GM23338 (cell line): ENCODE measurements at regions not wholly inside any gene's neighbourhood (a gene's known extent, or its start where the extent isn't known, plus 50 kb on each side); places are given as distances from the start of the nearest gene placed in this dataset.
A peak's percentile ranks its signal among the peaks of the same experiment; 100 is the strongest.

ENCODE experiments used
- ATAC-seq: fragments of 200-7000 bp; cut with Tn5 transposase; 3 replicates; pipeline ENCODE4 v1.9.1; 2020
- DNase-seq: peaks from one replicate; pipeline ENCODE4 v3.0.0-alpha.2; 2015; ENCODE audit warnings: low spot score
- H2AFZ ChIP-seq: fragments of 200-600 bp; sonication (generic); 2 replicates; pipeline ENCODE4 v1.8.0; 2016; ENCODE audit warnings: antibody characterized with exemption, mild to moderate bottlenecking, moderate library complexity
- H3F3A ChIP-seq: fragments of 200-600 bp; sonication (generic); replicated peaks from 2 replicates; pipeline ENCODE4 v1.8.0; 2017; ENCODE audit warnings: antibody characterized with exemption, mixed run types, low read depth
- H3K27ac ChIP-seq: fragments of 200-600 bp; sonication (generic); 2 replicates; pipeline ENCODE4 v1.6.1; 2016; ENCODE audit warnings: low read depth
- H3K27me3 ChIP-seq: fragments of 200-600 bp; sonication (generic); 2 replicates; pipeline ENCODE4 v1.8.0; 2016; ENCODE audit warnings: mild to moderate bottlenecking, mixed run types, moderate library complexity; ENCODE audit not compliant: insufficient read depth
- H3K36me3 ChIP-seq: fragments of 200-600 bp; sonication (generic); 2 replicates; pipeline ENCODE4 v1.8.0; 2016; ENCODE audit warnings: mild to moderate bottlenecking; ENCODE audit not compliant: insufficient read depth
- H3K4me1 ChIP-seq: fragments of 200-600 bp; sonication (generic); 2 replicates; pipeline ENCODE4 v1.8.0; 2016; ENCODE audit warnings: mild to moderate bottlenecking, moderate library complexity; ENCODE audit not compliant: insufficient read depth
- H3K4me2 ChIP-seq: fragments of 200-600 bp; sonication (generic); 2 replicates; pipeline ENCODE4 v1.7.1; 2017; ENCODE audit warnings: mixed run types
- H3K4me3 ChIP-seq: fragments of 200-600 bp; sonication (generic); 2 replicates; pipeline ENCODE4 v1.6.1; 2016; ENCODE audit warnings: mixed run types
- H3K79me2 ChIP-seq: fragments of 200-600 bp; sonication (generic); replicated peaks from 2 replicates; pipeline ENCODE4 v1.8.0; 2017; ENCODE audit warnings: mild to moderate bottlenecking; ENCODE audit not compliant: insufficient read depth
- H3K9me2 ChIP-seq: fragments of 200-600 bp; sonication (generic); 2 replicates; pipeline ENCODE4 v1.8.0; 2017; ENCODE audit not compliant: insufficient read depth
- H4K20me1 ChIP-seq: fragments of 200-600 bp; sonication (generic); replicated peaks from 2 replicates; pipeline ENCODE4 v1.8.0; 2017; ENCODE audit warnings: mild to moderate bottlenecking; ENCODE audit not compliant: insufficient read depth
- H3K27ac Mint-ChIP-seq: 2 replicates; pipeline ENCODE4 v1.8.0; 2020; ENCODE audit warnings: inconsistent platforms, mild to moderate bottlenecking, moderate library complexity, mixed read lengths
- H3K27me3 Mint-ChIP-seq: 3 replicates; pipeline ENCODE4 v1.8.0; 2022; ENCODE audit warnings: low read depth, mild to moderate bottlenecking, moderate library complexity, mixed read lengths, inconsistent platforms; ENCODE audit not compliant: insufficient read depth, poor library complexity
- H3K36me3 Mint-ChIP-seq: 3 replicates; pipeline ENCODE4 v1.8.0; 2021; ENCODE audit warnings: low read depth, mild to moderate bottlenecking, inconsistent platforms, moderate library complexity, mixed read lengths
- H3K4me1 Mint-ChIP-seq: 3 replicates; pipeline ENCODE4 v1.8.0; 2020; ENCODE audit warnings: mild to moderate bottlenecking, inconsistent platforms, mixed read lengths
- H3K4me3 Mint-ChIP-seq: 3 replicates; pipeline ENCODE4 v1.8.0; 2021; ENCODE audit warnings: moderate library complexity, mild to moderate bottlenecking, inconsistent platforms, mixed read lengths
- H3K9me3 Mint-ChIP-seq: 3 replicates; pipeline ENCODE4 v1.8.0; 2020; ENCODE audit warnings: moderate library complexity, mild to moderate bottlenecking, inconsistent platforms, mixed read lengths
- CTCF ChIP-seq, 2 experiments: fragments of 200-600 bp in 1 of 2; sonication (generic) in 1 of 2; conservative IDR thresholded peaks; 2 replicates each; pipeline versions ENCODE4 v1.5.1 to v1.6.1; 2016 to 2017; ENCODE audit warnings: antibody characterized with exemption in 2 of 2, low read depth in 2 of 2, mild to moderate bottlenecking in 2 of 2, moderate library complexity in 1 of 2
- ZNF114 ChIP-seq: fragments of 250-450 bp; sonication (Bioruptor Pico); IDR thresholded peaks from 2 replicates; pipeline ENCODE4 v1.5.0; 2020; ENCODE audit warnings: mild to moderate bottlenecking, moderate library complexity
- ZNF462 ChIP-seq: fragments of 250-450 bp; sonication (Bioruptor Pico); IDR thresholded peaks from 2 replicates; pipeline ENCODE4 v1.5.0; 2020; ENCODE audit warnings: mild to moderate bottlenecking, moderate library complexity

- H2AFZ ChIP-seq: no peak overlapping the region
- 0 out of 2 replicates have a peak, but pooled peaks cover 4% of the 10 kb centered on the region for H3F3A ChIP-seq
- TF ChIP-seq ZNF114 (CRISPR knock-in tag) (peak; percentile 56; the same call in 1 of the 2 replicates), CTCF (conservative IDR thresholded peaks at IDR 0.05; ENCODE audit: low read depth in 2 of 2) (no peak), ZNF462 (peak; percentile 35; the same call in 1 of the 2 replicates)
- H3K4me3 ChIP-seq: no peak overlapping the region
- peak; percentile 31 for DNase-seq
- no peaks in the 10 kb centered on the region for H3K9me2 ChIP-seq
- H3K4me3 Mint-ChIP-seq: 0 out of 3 replicates have a peak overlapping the region, but pooled peaks have one; percentile 5
- peak overlapping the region; percentile 44; the same call in 1 of the 2 replicates for H3K4me2 ChIP-seq
- no peaks in the 10 kb centered on the region for H3K79me2 ChIP-seq
- H3K27me3 ChIP-seq: no peaks in the 10 kb centered on the region
- H3K4me1 Mint-ChIP-seq: peaks cover 47% of the 10 kb centered on the region
- peaks cover 16% of the 10 kb centered on the region for H3K27me3 Mint-ChIP-seq
- peaks cover 23% of the 10 kb centered on the region for H3K4me1 ChIP-seq
- no peaks in the 10 kb centered on the region for H3K9me3 Mint-ChIP-seq
- peak; percentile 85 for ATAC-seq
- H3K36me3 Mint-ChIP-seq: no peaks in the 10 kb centered on the region; the same call in 2 of the 3 replicates
- no peaks in the 10 kb centered on the region for H4K20me1 ChIP-seq
- no peaks in the 10 kb centered on the region for H3K36me3 ChIP-seq
- peak overlapping the region; percentile 84 for H3K27ac ChIP-seq
- H3K27ac Mint-ChIP-seq: peak overlapping the region; percentile 82
Observed at GRCh38 chr13:28586439-28587173, 72.3 kb upstream of the POMP start.
